ENCODE measurements at regions not wholly inside any gene's neighbourhood (a gene's known extent, or its start where the extent isn't known, plus 50 kb on each side); places are given as distances from the start of the nearest gene placed in this dataset.

- Histone ChIP-seq H3K4me2 (ENCODE audit: low read length) (no peak overlapping the region), H3K4me1 (ENCODE audit: control insufficient read depth in 1 of 2, insufficient read depth in 2 of 2, low read length in 2 of 2) (no peaks in the 10 kb centered on the region), H3K9ac (ENCODE audit: low read length) (no peak overlapping the region), H3K4me3 (replicated peaks in 1 of 2; ENCODE audit: low read depth in 1 of 2, low read length in 2 of 2) (no peak overlapping the region), H3K27ac (ENCODE audit: low read depth, low read length) (no peak overlapping the region), H3K9me2 (ENCODE audit: insufficient read depth) (no peaks in the 10 kb centered on the region), H4K20me1 (ENCODE audit: insufficient read depth) (no peaks in the 10 kb centered on the region), H2AFZ (ENCODE audit: low read depth, low read length, poor library complexity, severe bottlenecking) (no peak overlapping the region), H3K27me3 (ENCODE audit: insufficient read depth, low read length) (no peaks in the 10 kb centered on the region), H3K36me3 (ENCODE audit: control insufficient read depth in 1 of 2, insufficient read depth in 2 of 2, low read length in 2 of 2) (no peaks in the 10 kb centered on the region), H3K9me3 (ENCODE audit: control insufficient read depth in 1 of 2, insufficient read depth in 1 of 2, low read depth in 1 of 2, low read length in 2 of 2) (no peaks in the 10 kb centered on the region), H3K79me2 (ENCODE audit: insufficient read depth, low read length) (no peaks in the 10 kb centered on the region)
- intact Hi-C loops (cut with micrococcal nuclease), result no loop called here
- DNase-seq (ENCODE audit: low read depth, low spot score), result no peak
- CTCF ChIA-PET, result no interaction called here
- RAD21 ChIA-PET (ENCODE audit: low non-redundant PET in 1 of 2, low total read pairs in 2 of 2, uncharacterized antibody in 2 of 2, unreplicated experiment in 2 of 2), result no interaction called here
- POLR2A ChIA-PET, result no interaction called here
- no TSS peak for BruUV-seq (replicated peaks)
- ATAC-seq, result no peak
- no peak for TF ChIP-seq EZH2 (IDR thresholded peaks at IDR 0.05)
- TF ChIP-seq CTCF (IDR thresholded peaks at IDR 0.05 in 2 of 3, conservative IDR thresholded peaks at IDR 0.05 in 1 of 3; ENCODE audit: borderline replicate concordance in 1 of 3, insufficient read depth in 1 of 3, low read depth in 2 of 3, low read length in 2 of 3), result no peak
- no peak for TF ChIP-seq CBX3 (IDR thresholded peaks at IDR 0.05; ENCODE audit: low read depth)
These were observed 129.5 kb upstream of the RTL1 start for GRCh38 chr14:101033006-101033405.

- no peaks in the 10 kb centered on the region for H4K20me1 ChIP-seq (ENCODE audit: insufficient read depth)
- RAD21 ChIA-PET (ENCODE audit: low non-redundant PET in 1 of 2, low total read pairs in 2 of 2, uncharacterized antibody in 2 of 2, unreplicated experiment in 2 of 2), result no interaction called here
- no peaks in the 10 kb centered on the region for H3K4me1 ChIP-seq (ENCODE audit: control insufficient read depth in 1 of 2, insufficient read depth in 2 of 2, low read length in 2 of 2)
- H2AFZ ChIP-seq (ENCODE audit: low read depth, low read length, poor library complexity, severe bottlenecking), result no peak overlapping the region
- no peak for ATAC-seq
- no peak overlapping the region for H3K4me2 ChIP-seq (ENCODE audit: low read length)
- POLR2A ChIA-PET, result no interaction called here
- H3K27ac ChIP-seq (ENCODE audit: low read depth, low read length), result no peak overlapping the region
- no TSS peak for BruUV-seq (replicated peaks)
- DNase-seq (ENCODE audit: low read depth, low spot score), result no peak
- intact Hi-C loops (cut with micrococcal nuclease), result no loop called here
- no peaks in the 10 kb centered on the region for H3K27me3 ChIP-seq (ENCODE audit: insufficient read depth, low read length)
- H3K9ac ChIP-seq (ENCODE audit: low read length), result no peak overlapping the region
- no peak overlapping the region for H3K4me3 ChIP-seq (replicated peaks in 1 of 2; ENCODE audit: low read depth in 1 of 2, low read length in 2 of 2)
- no peaks in the 10 kb centered on the region for H3K9me2 ChIP-seq (ENCODE audit: insufficient read depth)
- no peaks in the 10 kb centered on the region for H3K79me2 ChIP-seq (ENCODE audit: insufficient read depth, low read length)
- CTCF ChIA-PET, result no interaction called here
- no peaks in the 10 kb centered on the region for H3K36me3 ChIP-seq (ENCODE audit: control insufficient read depth in 1 of 2, insufficient read depth in 2 of 2, low read length in 2 of 2)
- no peaks in the 10 kb centered on the region for H3K9me3 ChIP-seq (ENCODE audit: control insufficient read depth in 1 of 2, insufficient read depth in 1 of 2, low read depth in 1 of 2, low read length in 2 of 2)
- TF ChIP-seq CTCF (IDR thresholded peaks at IDR 0.05 in 2 of 3, conservative IDR thresholded peaks at IDR 0.05 in 1 of 3; ENCODE audit: borderline replicate concordance in 1 of 3, insufficient read depth in 1 of 3, low read depth in 2 of 3, low read length in 2 of 3), result no peak
- no peak for TF ChIP-seq SP1 (IDR thresholded peaks at IDR 0.05; ENCODE audit: low read depth)
- no peak for TF ChIP-seq YY1 (IDR thresholded peaks at IDR 0.05; ENCODE audit: extremely low read depth, insufficient replicate concordance, low read depth, low read length)
- no peak for TF ChIP-seq ZBTB33 (IDR thresholded peaks at IDR 0.05; ENCODE audit: extremely low read depth, insufficient replicate concordance, low read length)
- no peak for TF ChIP-seq ATF3 (IDR thresholded peaks at IDR 0.05)
- TF ChIP-seq ZFX (IDR thresholded peaks at IDR 0.05), result no peak
- no peak for TF ChIP-seq TCF7L2 (IDR thresholded peaks at IDR 0.05; ENCODE audit: borderline replicate concordance, extremely low read depth, insufficient read depth, insufficient read length)
- TF ChIP-seq RAD21 (IDR thresholded peaks at IDR 0.05; ENCODE audit: low read depth), result no peak
- TF ChIP-seq MAX (IDR thresholded peaks at IDR 0.05), result no peak
- no peak for TF ChIP-seq EZH2phosphoT487 (IDR thresholded peaks at IDR 0.05; ENCODE audit: borderline replicate concordance)
- no peak for TF ChIP-seq EZH2 (IDR thresholded peaks at IDR 0.05)
These were observed 130.1 kb upstream of the RTL1 start for GRCh38 chr14:101033446-101034165.
